SKM-1 (cell line): ENCODE measurements at regions not wholly inside any gene's neighbourhood (a gene's known extent, or its start where the extent isn't known, plus 50 kb on each side); places are given as distances from the start of the nearest gene placed in this dataset.
"Not testable (repeated sequence)": the region's sequence is repeated elsewhere in the genome, so short reads cannot be mapped to it uniquely, and the experiment has no call there.

Experiments used
- DNase-seq: peaks from one replicate; lab custom pipeline; 2025; ENCODE audit not compliant: unreplicated experiment; lab: John Stamatoyannopoulos, UW

GRCh38 chr6:3900744-3901336 is 51.7 kb downstream of the FAM50B start:
- no peak for DNase-seq

GRCh38 chr6:3902871-3903648 is 53.9 kb downstream of the FAM50B start:
- DNase-seq: no peak

GRCh38 chr6:3904518-3904917 is 55.3 kb downstream of the FAM50B start:
- no peak for DNase-seq

- DNase-seq: no peak
Observed at GRCh38 chr6:3905945-3906845, 57.0 kb downstream of the FAM50B start.

- DNase-seq: no peak
Observed at GRCh38 chr6:3906846-3907151, 57.6 kb downstream of the FAM50B start.

GRCh38 chr6:3908223-3908622 is 59.0 kb downstream of the FAM50B start:
- DNase-seq: no peak

GRCh38 chr6:3908961-3909360 is 59.8 kb downstream of the FAM50B start:
- DNase-seq: no peak

- DNase-seq: no peak
Observed at GRCh38 chr6:3910106-3910663, 61.0 kb downstream of the FAM50B start.

- no peak for DNase-seq
Observed at GRCh38 chr6:3911130-3911529, 62.0 kb downstream of the FAM50B start.

GRCh38 chr6:3911614-3912336 is 62.6 kb downstream of the FAM50B start:
- no peak for DNase-seq

GRCh38 chr6:3912361-3913076 is 63.3 kb downstream of the FAM50B start:
- no peak for DNase-seq

GRCh38 chr6:3913077-3913957 is 64.1 kb downstream of the FAM50B start:
- DNase-seq: no peak

- DNase-seq: no peak
Observed at GRCh38 chr6:3913958-3914337, 64.8 kb downstream of the FAM50B start.

- DNase-seq: no peak
Observed at GRCh38 chr6:3915076-3915791, 66.1 kb downstream of the FAM50B start.

- no peak for DNase-seq
Observed at GRCh38 chr6:3916211-3916610, 67.0 kb downstream of the FAM50B start.

- DNase-seq: not testable (repeated sequence)
Observed at GRCh38 chr6:3916749-3917148, 67.6 kb downstream of the FAM50B start.

- no peak for DNase-seq
Observed at GRCh38 chr6:3918469-3918868, 69.3 kb downstream of the FAM50B start.

GRCh38 chr6:3919130-3919628 is 70.0 kb downstream of the FAM50B start:
- DNase-seq: no peak

- no peak for DNase-seq
Observed at GRCh38 chr6:3919849-3920248, 70.7 kb downstream of the FAM50B start.
